Hepatocyte (in vitro differentiated cells): ENCODE measurements at regions not wholly inside any gene's neighbourhood (a gene's known extent, or its start where the extent isn't known, plus 50 kb on each side); places are given as distances from the start of the nearest gene placed in this dataset.

Experiments
- CTCF ChIP-seq: fragments of 200-600 bp; sonication (generic); IDR thresholded peaks from 2 replicates; pipeline ENCODE4 v1.5.1; 2016; ENCODE audit warnings: antibody characterized with exemption, mild to moderate bottlenecking; ENCODE audit not compliant: poor library complexity
- EZH2 ChIP-seq: fragments of 200-600 bp; sonication (generic); IDR thresholded peaks from 2 replicates; pipeline ENCODE4 v1.6.1; 2016; ENCODE audit warnings: antibody characterized with exemption, mild to moderate bottlenecking, borderline replicate concordance
- EZH2phosphoT487 ChIP-seq: fragments of 200-600 bp; sonication (generic); IDR thresholded peaks from one replicate; pipeline ENCODE4 v1.6.1; 2018; ENCODE audit warnings: antibody characterized with exemption, mild to moderate bottlenecking, low read depth, moderate library complexity; ENCODE audit not compliant: unreplicated experiment, severe bottlenecking

- TF ChIP-seq CTCF (no peak), EZH2 (no peak), EZH2phosphoT487 (no peak)
These were observed 310.4 kb downstream of the RRAGC start for GRCh38 chr1:38549191-38549590.
